ENCODE measurements at regions not wholly inside any gene's neighbourhood (a gene's known extent, or its start where the extent isn't known, plus 50 kb on each side); places are given as distances from the start of the nearest gene placed in this dataset.
A peak's percentile ranks its signal among the peaks of the same experiment; 100 is the strongest.

DNA sequence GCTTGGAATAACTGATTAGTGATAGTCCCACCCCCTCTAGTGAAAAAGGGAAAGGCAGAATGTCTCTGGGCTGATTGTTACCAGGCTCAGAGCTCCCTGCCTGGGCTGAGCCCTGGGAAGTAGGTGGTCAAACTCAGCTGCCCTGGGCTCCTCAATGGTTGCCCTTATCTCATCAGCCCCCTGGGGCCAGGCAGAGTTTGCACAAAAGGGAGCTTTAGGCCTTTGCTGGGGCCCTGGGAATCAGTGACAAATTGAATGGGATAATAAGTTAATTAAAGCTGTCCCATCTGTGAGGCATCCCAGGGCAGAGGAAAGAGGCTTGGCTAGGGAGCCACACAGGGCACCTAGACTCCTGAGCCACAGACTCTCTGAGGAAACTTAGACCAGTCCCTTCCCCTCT is 89.0 kb downstream of the EFNB1 start:
- DNase-seq: no peak
- Mint-ChIP-seq H3K36me3 (ENCODE audit: unreplicated experiment) (no peaks in the 10 kb centered on the region), H3K4me3 (ENCODE audit: unreplicated experiment) (no peak overlapping the region), H3K9me3 (ENCODE audit: unreplicated experiment) (no peaks in the 10 kb centered on the region), H3K27me3 (ENCODE audit: unreplicated experiment) (peaks cover 1% of the 10 kb centered on the region), H3K27ac (ENCODE audit: unreplicated experiment) (no peak overlapping the region), H3K4me1 (ENCODE audit: low read depth, unreplicated experiment) (peaks cover 2% of the 10 kb centered on the region)
- no peak for TF ChIP-seq CTCF (IDR thresholded peaks at IDR 0.05; ENCODE audit: partially characterized antibody, unreplicated experiment)

DNA sequence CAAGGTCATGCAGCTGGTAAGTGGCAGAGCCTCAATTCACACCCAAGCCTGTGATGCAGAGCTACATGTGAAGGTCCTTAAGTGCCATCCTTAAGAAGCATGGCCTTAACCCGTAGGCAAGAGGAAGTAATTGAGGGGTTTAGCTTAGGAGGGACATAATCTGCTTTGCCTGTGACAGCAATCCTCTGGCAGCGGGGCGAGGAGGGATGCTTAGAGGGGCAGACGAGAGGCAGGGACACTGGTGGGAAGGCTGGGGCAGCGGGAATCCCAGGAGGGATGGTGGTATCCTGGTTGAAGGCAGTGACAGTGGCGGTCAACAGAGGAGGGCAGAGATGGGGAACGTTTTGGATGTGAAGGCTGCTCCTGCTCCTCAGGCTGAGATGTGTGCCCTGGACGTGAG is 88.1 kb downstream of the EFNB1 start:
- no peak for TF ChIP-seq CTCF (IDR thresholded peaks at IDR 0.05; ENCODE audit: partially characterized antibody, unreplicated experiment)
- Mint-ChIP-seq H3K4me1 (ENCODE audit: low read depth, unreplicated experiment) (peaks cover 6% of the 10 kb centered on the region), H3K27ac (ENCODE audit: unreplicated experiment) (no peak overlapping the region), H3K9me3 (ENCODE audit: unreplicated experiment) (no peaks in the 10 kb centered on the region), H3K27me3 (ENCODE audit: unreplicated experiment) (peaks cover 1% of the 10 kb centered on the region), H3K4me3 (ENCODE audit: unreplicated experiment) (no peak overlapping the region), H3K36me3 (ENCODE audit: unreplicated experiment) (no peaks in the 10 kb centered on the region)
- DNase-seq: no peak

GRCh38 chrX:68915778-68916177 is 87.0 kb downstream of the EFNB1 start:
- no peak for TF ChIP-seq CTCF (IDR thresholded peaks at IDR 0.05; ENCODE audit: partially characterized antibody, unreplicated experiment)
- no peak for DNase-seq
- no peaks in the 10 kb centered on the region for H3K9me3 Mint-ChIP-seq (ENCODE audit: unreplicated experiment)
- H3K27me3 Mint-ChIP-seq (ENCODE audit: unreplicated experiment): peaks cover 1% of the 10 kb centered on the region
- no peak overlapping the region for H3K4me3 Mint-ChIP-seq (ENCODE audit: unreplicated experiment)
- H3K27ac Mint-ChIP-seq (ENCODE audit: unreplicated experiment): no peak overlapping the region
- peaks cover 6% of the 10 kb centered on the region for H3K4me1 Mint-ChIP-seq (ENCODE audit: low read depth, unreplicated experiment)
- H3K36me3 Mint-ChIP-seq (ENCODE audit: unreplicated experiment): no peaks in the 10 kb centered on the region

GRCh38 chrX:68914479-68914946 is 85.7 kb downstream of the EFNB1 start:
- TF ChIP-seq CTCF (IDR thresholded peaks at IDR 0.05; ENCODE audit: partially characterized antibody, unreplicated experiment): no peak
- H3K4me1 Mint-ChIP-seq (ENCODE audit: low read depth, unreplicated experiment): peaks cover 6% of the 10 kb centered on the region
- no peak overlapping the region for H3K4me3 Mint-ChIP-seq (ENCODE audit: unreplicated experiment)
- no peaks in the 10 kb centered on the region for H3K36me3 Mint-ChIP-seq (ENCODE audit: unreplicated experiment)
- H3K27me3 Mint-ChIP-seq (ENCODE audit: unreplicated experiment): peaks cover 3% of the 10 kb centered on the region
- no peaks in the 10 kb centered on the region for H3K9me3 Mint-ChIP-seq (ENCODE audit: unreplicated experiment)
- no peak overlapping the region for H3K27ac Mint-ChIP-seq (ENCODE audit: unreplicated experiment)
- no peak for DNase-seq

DNA sequence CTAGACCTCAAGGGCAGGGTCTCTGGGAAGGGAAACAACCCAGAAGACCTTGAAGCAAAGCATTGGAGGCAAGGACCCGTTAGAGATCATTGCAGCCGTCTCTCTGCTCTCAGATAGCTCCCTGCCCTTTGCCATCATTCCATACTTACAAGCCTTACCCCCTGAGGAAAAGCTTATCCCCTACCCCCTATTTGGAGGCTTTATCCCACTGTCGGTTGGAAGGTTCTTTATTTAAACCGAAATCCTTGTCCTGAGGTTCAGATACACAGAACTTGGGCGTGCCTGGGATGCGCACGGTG is 84.4 kb downstream of the EFNB1 start:
- H3K4me3 Mint-ChIP-seq (ENCODE audit: unreplicated experiment): peak overlapping the region; percentile 76
- H3K9me3 Mint-ChIP-seq (ENCODE audit: unreplicated experiment): no peaks in the 10 kb centered on the region
- no peak for DNase-seq

More for the DNA sequence above, 84.4 kb downstream of the EFNB1 start:
- Mint-ChIP-seq H3K36me3 (ENCODE audit: unreplicated experiment) (no peaks in the 10 kb centered on the region), H3K27me3 (ENCODE audit: unreplicated experiment) (peaks cover 3% of the 10 kb centered on the region), H3K27ac (ENCODE audit: unreplicated experiment) (peak overlapping the region; percentile 33), H3K4me1 (ENCODE audit: low read depth, unreplicated experiment) (peaks cover 6% of the 10 kb centered on the region)
- no peak for TF ChIP-seq CTCF (IDR thresholded peaks at IDR 0.05; ENCODE audit: partially characterized antibody, unreplicated experiment)
